ENCODE measurements at regions not wholly inside any gene's neighbourhood (a gene's known extent, or its start where the extent isn't known, plus 50 kb on each side); places are given as distances from the start of the nearest gene placed in this dataset.

- no peak for TF ChIP-seq CTCF (IDR thresholded peaks at IDR 0.05; ENCODE audit: poor library complexity)
- TF ChIP-seq EZH2 (IDR thresholded peaks at IDR 0.05; ENCODE audit: borderline replicate concordance), result no peak
- TF ChIP-seq EZH2phosphoT487 (IDR thresholded peaks at IDR 0.05; ENCODE audit: low read depth, severe bottlenecking, unreplicated experiment), result no peak
Observed at GRCh38 chr6:169843110-169843509, 91.7 kb downstream of the ERMARD start.
